Endodermal cell (in vitro differentiated cells): ENCODE measurements at regions not wholly inside any gene's neighbourhood (a gene's known extent, or its start where the extent isn't known, plus 50 kb on each side); places are given as distances from the start of the nearest gene placed in this dataset.

Experiments used
- DNase-seq: peaks from one replicate; pipeline ENCODE4 v3.0.0-alpha.2; 2017
- H3K27ac ChIP-seq: 2 replicates; pipeline ENCODE4 v1.5.1; 2013; ENCODE audit warnings: mild to moderate bottlenecking, low read depth, low read length, moderate library complexity
- H3K27me3 ChIP-seq: 2 replicates; pipeline ENCODE4 v1.6.1; 2013; ENCODE audit warnings: mild to moderate bottlenecking, low read length, moderate library complexity; ENCODE audit not compliant: insufficient read depth, control insufficient read depth, poor library complexity, severe bottlenecking
- H3K36me3 ChIP-seq: 2 replicates; pipeline ENCODE4 v1.7.0; 2013; ENCODE audit warnings: mild to moderate bottlenecking, low read length, moderate library complexity; ENCODE audit not compliant: control insufficient read depth, insufficient read depth
- H3K4me1 ChIP-seq: one replicate; pipeline ENCODE4 v1.7.0; 2013; ENCODE audit warnings: low read length; ENCODE audit not compliant: control insufficient read depth, insufficient read depth
- H3K4me3 ChIP-seq: 2 replicates; pipeline ENCODE4 v1.5.1; 2013; ENCODE audit warnings: mild to moderate bottlenecking, low read length, moderate library complexity
- H3K9ac ChIP-seq: 2 replicates; pipeline ENCODE4 v1.6.1; 2013; ENCODE audit warnings: mild to moderate bottlenecking, low read length, moderate library complexity; ENCODE audit not compliant: poor library complexity, severe bottlenecking; ENCODE audit errors: extremely low read depth
- H3K9me3 ChIP-seq: 2 replicates; pipeline ENCODE4 v1.6.1; 2013; ENCODE audit warnings: mild to moderate bottlenecking, low read length, moderate library complexity; ENCODE audit not compliant: control insufficient read depth
- H3K27ac Mint-ChIP-seq: 2 replicates; pipeline ENCODE4 v1.8.0; 2020; ENCODE audit warnings: mixed read lengths
- H3K27me3 Mint-ChIP-seq: 2 replicates; pipeline ENCODE4 v1.8.0; 2021; ENCODE audit warnings: mild to moderate bottlenecking, mixed read lengths; ENCODE audit not compliant: insufficient read depth
- H3K36me3 Mint-ChIP-seq: 2 replicates; pipeline ENCODE4 v1.8.0; 2020; ENCODE audit warnings: low read depth, mixed read lengths
- H3K4me1 Mint-ChIP-seq: 2 replicates; pipeline ENCODE4 v1.8.0; 2020; ENCODE audit warnings: mixed read lengths
- H3K4me3 Mint-ChIP-seq: 2 replicates; pipeline ENCODE4 v1.8.0; 2020; ENCODE audit warnings: mild to moderate bottlenecking, moderate library complexity, mixed read lengths
- H3K9me3 Mint-ChIP-seq: 2 replicates; pipeline ENCODE4 v1.8.0; 2020; ENCODE audit warnings: mild to moderate bottlenecking, mixed read lengths
- WGBS, 2 experiments: methylation state at CpG; one replicate each; pipeline versions ENCODE4 v1.1.5 to v1.1.7; 2013; ENCODE audit warnings: missing lambda C conversion rate in 2 of 2, mixed read lengths in 1 of 2; ENCODE audit not compliant: insufficient coverage in 1 of 2, insufficient read length in 1 of 2; 5-methylcytosine and 5-hydroxymethylcytosine counted together
- TF ChIP-seq, protein P1 (sequence below): fragments of 200-600 bp; sonication (generic); conservative IDR thresholded peaks from 2 replicates; pipeline ENCODE4 v1.5.0; 2021; ENCODE audit warnings: antibody characterized with exemption, mild to moderate bottlenecking

- Histone ChIP-seq H3K27ac (no peak overlapping the region), H3K36me3 (no peaks in the 10 kb centered on the region), H3K27me3 (no peaks in the 10 kb centered on the region), H3K9me3 (no peaks in the 10 kb centered on the region), H3K9ac (no peak overlapping the region), H3K4me3 (no peak overlapping the region), H3K4me1 (peaks cover 4% of the 10 kb centered on the region)
- H3K27ac Mint-ChIP-seq = no peak overlapping the region
- no peaks in the 10 kb centered on the region for H3K27me3 Mint-ChIP-seq
- DNase-seq = no peak
- H3K4me1 Mint-ChIP-seq = peaks cover 10% of the 10 kb centered on the region
- WGBS, 2 experiments = 89 to 92% methylated on average over 7 to 10 of the region's 11 CpGs
- H3K4me3 Mint-ChIP-seq = no peak overlapping the region
- TF ChIP-seq, protein P1, sequence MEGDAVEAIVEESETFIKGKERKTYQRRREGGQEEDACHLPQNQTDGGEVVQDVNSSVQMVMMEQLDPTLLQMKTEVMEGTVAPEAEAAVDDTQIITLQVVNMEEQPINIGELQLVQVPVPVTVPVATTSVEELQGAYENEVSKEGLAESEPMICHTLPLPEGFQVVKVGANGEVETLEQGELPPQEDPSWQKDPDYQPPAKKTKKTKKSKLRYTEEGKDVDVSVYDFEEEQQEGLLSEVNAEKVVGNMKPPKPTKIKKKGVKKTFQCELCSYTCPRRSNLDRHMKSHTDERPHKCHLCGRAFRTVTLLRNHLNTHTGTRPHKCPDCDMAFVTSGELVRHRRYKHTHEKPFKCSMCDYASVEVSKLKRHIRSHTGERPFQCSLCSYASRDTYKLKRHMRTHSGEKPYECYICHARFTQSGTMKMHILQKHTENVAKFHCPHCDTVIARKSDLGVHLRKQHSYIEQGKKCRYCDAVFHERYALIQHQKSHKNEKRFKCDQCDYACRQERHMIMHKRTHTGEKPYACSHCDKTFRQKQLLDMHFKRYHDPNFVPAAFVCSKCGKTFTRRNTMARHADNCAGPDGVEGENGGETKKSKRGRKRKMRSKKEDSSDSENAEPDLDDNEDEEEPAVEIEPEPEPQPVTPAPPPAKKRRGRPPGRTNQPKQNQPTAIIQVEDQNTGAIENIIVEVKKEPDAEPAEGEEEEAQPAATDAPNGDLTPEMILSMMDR = no peak
- no peaks in the 10 kb centered on the region for H3K9me3 Mint-ChIP-seq
- H3K36me3 Mint-ChIP-seq = no peaks in the 10 kb centered on the region
Observed at GRCh38 chr15:37818152-37818677, 116.2 kb upstream of the TMCO5A start.

DNA sequence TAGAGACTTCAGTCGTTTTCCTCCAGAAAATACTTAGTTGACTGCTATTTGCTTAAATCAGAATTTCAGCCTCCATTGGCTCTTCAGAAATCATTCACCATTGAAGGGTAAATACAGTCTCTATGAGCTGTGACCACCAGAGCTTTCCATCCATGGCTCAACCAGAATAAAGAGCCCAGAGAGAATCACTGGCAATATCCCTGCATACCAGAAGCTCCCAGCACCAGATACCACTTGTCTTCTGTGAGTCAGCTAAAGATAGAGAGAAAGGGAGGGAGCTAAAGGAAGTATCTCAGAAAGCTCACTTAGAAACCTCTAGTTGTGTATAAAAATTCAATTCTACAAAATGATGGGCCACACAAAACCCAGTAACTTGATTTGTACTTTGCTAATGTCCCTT, 115.2 kb upstream of the TMCO5A start:
- Histone ChIP-seq H3K27me3 (no peaks in the 10 kb centered on the region), H3K9ac (no peak overlapping the region), H3K4me3 (no peak overlapping the region), H3K36me3 (no peaks in the 10 kb centered on the region), H3K9me3 (no peaks in the 10 kb centered on the region), H3K4me1 (no peaks in the 10 kb centered on the region), H3K27ac (no peak overlapping the region)
- H3K4me3 Mint-ChIP-seq = no peak overlapping the region
- WGBS, 2 experiments = 83 to 89% methylated on average over 1 of the region's 1 CpG
- no peaks in the 10 kb centered on the region for H3K36me3 Mint-ChIP-seq
- TF ChIP-seq, protein P1 = no peak
- no peaks in the 10 kb centered on the region for H3K27me3 Mint-ChIP-seq
- H3K27ac Mint-ChIP-seq = no peak overlapping the region
- H3K4me1 Mint-ChIP-seq = peaks cover 6% of the 10 kb centered on the region
- H3K9me3 Mint-ChIP-seq = no peaks in the 10 kb centered on the region
- no peak for DNase-seq

GRCh38 chr15:37820380-37821128, 113.9 kb upstream of the TMCO5A start:
- Mint-ChIP-seq H3K27ac (no peak overlapping the region), H3K36me3 (no peaks in the 10 kb centered on the region), H3K4me1 (peaks cover 6% of the 10 kb centered on the region), H3K27me3 (no peaks in the 10 kb centered on the region), H3K4me3 (no peak overlapping the region), H3K9me3 (no peaks in the 10 kb centered on the region)
- H3K36me3 ChIP-seq = no peaks in the 10 kb centered on the region
- DNase-seq = no peak
- H3K27ac ChIP-seq = no peak overlapping the region
- no peaks in the 10 kb centered on the region for H3K4me1 ChIP-seq
- WGBS, 2 experiments = 94 to 96% methylated on average over 9 to 10 of the region's 10 CpGs
- H3K9ac ChIP-seq = no peak overlapping the region
- TF ChIP-seq, protein P1 = no peak
- H3K4me3 ChIP-seq = no peak overlapping the region
- no peaks in the 10 kb centered on the region for H3K9me3 ChIP-seq
- H3K27me3 ChIP-seq = no peaks in the 10 kb centered on the region
